ENCODE measurements at regions not wholly inside any gene's neighbourhood (a gene's known extent, or its start where the extent isn't known, plus 50 kb on each side); places are given as distances from the start of the nearest gene placed in this dataset.

DNA sequence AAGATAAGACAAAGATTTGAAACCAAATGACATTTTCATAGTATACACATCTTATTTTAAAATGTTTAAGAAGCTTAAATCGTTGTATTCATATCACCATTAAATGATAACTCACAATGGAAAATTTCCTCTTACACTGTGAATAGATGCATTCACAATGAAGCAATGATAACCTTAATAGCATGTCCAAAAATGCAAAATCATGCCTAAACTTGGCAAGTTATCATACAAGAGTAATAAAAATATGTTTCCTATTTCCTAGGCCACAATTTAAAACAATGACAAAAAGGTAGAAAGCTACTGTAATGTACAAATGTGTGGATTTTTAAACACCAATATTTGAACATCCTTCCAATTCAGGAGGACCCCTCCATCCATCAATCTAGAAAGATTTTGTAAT lies 157.4 kb upstream of the GULP1 start:
- no peak overlapping the region for H3K4me3 ChIP-seq (replicated peaks; ENCODE audit: low read depth, low read length)
- no peaks in the 10 kb centered on the region for H3K27me3 ChIP-seq (replicated peaks; ENCODE audit: control insufficient read depth, insufficient read depth, low read length)
- TF ChIP-seq, protein P1, sequence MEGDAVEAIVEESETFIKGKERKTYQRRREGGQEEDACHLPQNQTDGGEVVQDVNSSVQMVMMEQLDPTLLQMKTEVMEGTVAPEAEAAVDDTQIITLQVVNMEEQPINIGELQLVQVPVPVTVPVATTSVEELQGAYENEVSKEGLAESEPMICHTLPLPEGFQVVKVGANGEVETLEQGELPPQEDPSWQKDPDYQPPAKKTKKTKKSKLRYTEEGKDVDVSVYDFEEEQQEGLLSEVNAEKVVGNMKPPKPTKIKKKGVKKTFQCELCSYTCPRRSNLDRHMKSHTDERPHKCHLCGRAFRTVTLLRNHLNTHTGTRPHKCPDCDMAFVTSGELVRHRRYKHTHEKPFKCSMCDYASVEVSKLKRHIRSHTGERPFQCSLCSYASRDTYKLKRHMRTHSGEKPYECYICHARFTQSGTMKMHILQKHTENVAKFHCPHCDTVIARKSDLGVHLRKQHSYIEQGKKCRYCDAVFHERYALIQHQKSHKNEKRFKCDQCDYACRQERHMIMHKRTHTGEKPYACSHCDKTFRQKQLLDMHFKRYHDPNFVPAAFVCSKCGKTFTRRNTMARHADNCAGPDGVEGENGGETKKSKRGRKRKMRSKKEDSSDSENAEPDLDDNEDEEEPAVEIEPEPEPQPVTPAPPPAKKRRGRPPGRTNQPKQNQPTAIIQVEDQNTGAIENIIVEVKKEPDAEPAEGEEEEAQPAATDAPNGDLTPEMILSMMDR (IDR thresholded peaks at IDR 0.05; ENCODE audit: insufficient read depth, low read length, poor library complexity, severe bottlenecking), result no peak
- no peak for DNase-seq (ENCODE audit: extremely low read depth, insufficient read length)
- H3K36me3 ChIP-seq (ENCODE audit: control insufficient read depth, insufficient read depth, low read length), result no peaks in the 10 kb centered on the region

DNA sequence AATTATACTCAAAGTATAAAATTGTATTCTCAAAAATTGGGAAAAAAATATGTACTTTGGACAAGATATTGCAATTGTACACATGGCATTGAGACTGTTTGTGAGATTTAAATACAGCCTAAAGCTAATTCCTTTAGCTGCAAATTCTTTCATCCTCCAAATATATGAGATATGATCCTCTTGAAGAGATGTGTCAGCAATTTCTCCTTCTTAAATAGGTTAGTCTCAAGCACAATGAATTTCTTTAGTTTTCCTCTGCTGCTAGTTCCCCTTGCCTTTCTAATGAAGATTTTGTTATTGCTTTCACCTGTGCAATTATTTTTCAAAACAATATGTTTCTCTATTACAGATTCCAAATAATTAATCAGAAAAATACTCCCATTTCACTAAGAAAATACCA lies 153.4 kb upstream of the GULP1 start:
- Histone ChIP-seq H3K27me3 (replicated peaks; ENCODE audit: control insufficient read depth, insufficient read depth, low read length) (no peaks in the 10 kb centered on the region), H3K4me3 (replicated peaks; ENCODE audit: low read depth, low read length) (no peak overlapping the region), H3K36me3 (ENCODE audit: control insufficient read depth, insufficient read depth, low read length) (no peaks in the 10 kb centered on the region)
- TF ChIP-seq, protein P1 (IDR thresholded peaks at IDR 0.05; ENCODE audit: insufficient read depth, low read length, poor library complexity, severe bottlenecking), result no peak
- no peak for DNase-seq (ENCODE audit: extremely low read depth, insufficient read length)

DNA sequence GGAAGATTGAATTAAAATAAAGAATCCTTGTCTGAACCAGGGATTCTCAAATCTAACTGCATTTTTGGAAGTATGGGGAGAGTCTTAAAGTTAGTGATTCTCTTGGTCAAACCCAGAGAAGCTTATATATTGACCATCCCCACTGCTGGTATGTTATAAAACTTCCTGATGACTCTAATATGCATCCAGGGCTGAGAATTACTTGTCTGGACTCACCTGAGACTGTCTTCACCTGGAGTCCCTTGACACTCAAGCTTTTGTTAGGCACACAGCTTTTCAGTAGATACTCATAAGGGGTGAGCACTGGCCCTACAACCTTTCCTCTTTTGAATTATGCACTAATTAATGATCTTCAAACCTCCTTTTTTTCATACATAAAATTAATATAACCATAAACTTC lies 149.6 kb upstream of the GULP1 start:
- no peaks in the 10 kb centered on the region for H3K27me3 ChIP-seq (replicated peaks; ENCODE audit: control insufficient read depth, insufficient read depth, low read length)
- no peaks in the 10 kb centered on the region for H3K36me3 ChIP-seq (ENCODE audit: control insufficient read depth, insufficient read depth, low read length)
- H3K4me3 ChIP-seq (replicated peaks; ENCODE audit: low read depth, low read length), result no peak overlapping the region
- TF ChIP-seq, protein P1 (IDR thresholded peaks at IDR 0.05; ENCODE audit: insufficient read depth, low read length, poor library complexity, severe bottlenecking), result no peak
- DNase-seq (ENCODE audit: extremely low read depth, insufficient read length), result no peak

- H3K4me3 ChIP-seq (replicated peaks; ENCODE audit: low read depth, low read length), result no peak overlapping the region
- H3K27me3 ChIP-seq (replicated peaks; ENCODE audit: control insufficient read depth, insufficient read depth, low read length), result no peaks in the 10 kb centered on the region
- no peak for DNase-seq (ENCODE audit: extremely low read depth, insufficient read length)
- no peaks in the 10 kb centered on the region for H3K36me3 ChIP-seq (ENCODE audit: control insufficient read depth, insufficient read depth, low read length)
- TF ChIP-seq, protein P1 (IDR thresholded peaks at IDR 0.05; ENCODE audit: insufficient read depth, low read length, poor library complexity, severe bottlenecking), result no peak
These were observed 148.9 kb upstream of the GULP1 start for GRCh38 chr2:188142636-188143295.

GRCh38 chr2:188145885-188146284 lies 145.8 kb upstream of the GULP1 start:
- Histone ChIP-seq H3K36me3 (ENCODE audit: control insufficient read depth, insufficient read depth, low read length) (no peaks in the 10 kb centered on the region), H3K27me3 (replicated peaks; ENCODE audit: control insufficient read depth, insufficient read depth, low read length) (no peaks in the 10 kb centered on the region), H3K4me3 (replicated peaks; ENCODE audit: low read depth, low read length) (no peak overlapping the region)
- DNase-seq (ENCODE audit: extremely low read depth, insufficient read length), result no peak
- TF ChIP-seq, protein P1 (IDR thresholded peaks at IDR 0.05; ENCODE audit: insufficient read depth, low read length, poor library complexity, severe bottlenecking), result no peak

DNA sequence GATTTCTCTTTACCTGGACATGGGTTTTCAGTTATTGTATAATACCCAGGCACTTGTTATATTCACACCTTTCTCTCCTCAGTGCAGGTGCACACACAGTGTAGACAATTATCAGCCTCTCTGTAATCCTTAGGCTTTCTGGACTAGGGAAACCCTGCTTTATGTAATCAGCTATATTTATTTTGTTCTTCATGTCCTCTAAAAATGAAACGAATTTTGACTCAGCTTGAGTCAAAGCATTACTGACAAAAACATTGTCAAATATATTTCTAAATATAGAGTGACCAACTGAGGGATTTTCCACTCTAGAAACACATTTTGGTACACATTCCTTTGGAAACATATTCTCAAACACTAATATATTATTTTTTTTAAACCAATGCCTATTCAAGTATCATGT lies 144.8 kb upstream of the GULP1 start:
- Histone ChIP-seq H3K27me3 (replicated peaks; ENCODE audit: control insufficient read depth, insufficient read depth, low read length) (no peaks in the 10 kb centered on the region), H3K36me3 (ENCODE audit: control insufficient read depth, insufficient read depth, low read length) (no peaks in the 10 kb centered on the region), H3K4me3 (replicated peaks; ENCODE audit: low read depth, low read length) (no peak overlapping the region)
- TF ChIP-seq, protein P1 (IDR thresholded peaks at IDR 0.05; ENCODE audit: insufficient read depth, low read length, poor library complexity, severe bottlenecking), result no peak
- DNase-seq (ENCODE audit: extremely low read depth, insufficient read length), result no peak
